ENCODE measurements at regions not wholly inside any gene's neighbourhood (a gene's known extent, or its start where the extent isn't known, plus 50 kb on each side); places are given as distances from the start of the nearest gene placed in this dataset.

- DNase-seq (ENCODE audit: low read depth in 4 of 6, low spot score in 6 of 6): no peak
- Histone ChIP-seq H3K4me1 (ENCODE audit: control insufficient read depth, insufficient read depth, low read length) (no peaks in the 10 kb centered on the region), H3K9me3 (ENCODE audit: control insufficient read depth, insufficient read depth, low read length) (no peaks in the 10 kb centered on the region), H3K27ac (ENCODE audit: low read depth, low read length) (no peak overlapping the region), H3K36me3 (ENCODE audit: control insufficient read depth, insufficient read depth, low read length) (no peaks in the 10 kb centered on the region), H3K4me3 (ENCODE audit: low read depth, low read length) (no peak overlapping the region), H3K27me3 (ENCODE audit: control insufficient read depth, insufficient read depth, low read length) (no peaks in the 10 kb centered on the region)
- WGBS (ENCODE audit: insufficient coverage): no CpG with 5 or more reads among the region's 4 CpGs
Observed at GRCh38 chr4:85381968-85382367, 93.0 kb upstream of the ARHGAP24 start.

GRCh38 chr4:85391071-85391470 lies 83.9 kb upstream of the ARHGAP24 start:
- Histone ChIP-seq H3K4me3 (ENCODE audit: low read depth, low read length) (no peak overlapping the region), H3K27me3 (ENCODE audit: control insufficient read depth, insufficient read depth, low read length) (no peaks in the 10 kb centered on the region), H3K36me3 (ENCODE audit: control insufficient read depth, insufficient read depth, low read length) (no peaks in the 10 kb centered on the region), H3K9me3 (ENCODE audit: control insufficient read depth, insufficient read depth, low read length) (no peaks in the 10 kb centered on the region), H3K27ac (ENCODE audit: low read depth, low read length) (no peak overlapping the region), H3K4me1 (ENCODE audit: control insufficient read depth, insufficient read depth, low read length) (no peaks in the 10 kb centered on the region)
- WGBS (ENCODE audit: insufficient coverage): no CpG with 5 or more reads among the region's 1 CpG
- peak in 2 of 6 donors; percentile 53 to 81 for DNase-seq (ENCODE audit: low read depth in 4 of 6, low spot score in 6 of 6)

GRCh38 chr4:85391589-85392410 lies 83.2 kb upstream of the ARHGAP24 start:
- no peaks in the 10 kb centered on the region for H3K4me1 ChIP-seq (ENCODE audit: control insufficient read depth, insufficient read depth, low read length)
- no peak overlapping the region for H3K27ac ChIP-seq (ENCODE audit: low read depth, low read length)
- WGBS (ENCODE audit: insufficient coverage): no CpG with 5 or more reads among the region's 4 CpGs
- no peaks in the 10 kb centered on the region for H3K9me3 ChIP-seq (ENCODE audit: control insufficient read depth, insufficient read depth, low read length)
- H3K4me3 ChIP-seq (ENCODE audit: low read depth, low read length): no peak overlapping the region
- no peaks in the 10 kb centered on the region for H3K27me3 ChIP-seq (ENCODE audit: control insufficient read depth, insufficient read depth, low read length)
- no peaks in the 10 kb centered on the region for H3K36me3 ChIP-seq (ENCODE audit: control insufficient read depth, insufficient read depth, low read length)
- no peak for DNase-seq (ENCODE audit: low read depth in 4 of 6, low spot score in 6 of 6)

- Histone ChIP-seq H3K36me3 (ENCODE audit: control insufficient read depth, insufficient read depth, low read length) (no peaks in the 10 kb centered on the region), H3K4me3 (ENCODE audit: low read depth, low read length) (no peak overlapping the region), H3K27ac (ENCODE audit: low read depth, low read length) (no peak overlapping the region), H3K4me1 (ENCODE audit: control insufficient read depth, insufficient read depth, low read length) (no peaks in the 10 kb centered on the region), H3K9me3 (ENCODE audit: control insufficient read depth, insufficient read depth, low read length) (no peaks in the 10 kb centered on the region), H3K27me3 (ENCODE audit: control insufficient read depth, insufficient read depth, low read length) (no peaks in the 10 kb centered on the region)
- 83% methylated on average over 1 of the region's 3 CpGs for WGBS (ENCODE audit: insufficient coverage)
- no peak for DNase-seq (ENCODE audit: low read depth in 4 of 6, low spot score in 6 of 6)
Observed at GRCh38 chr4:85393201-85393600, 81.7 kb upstream of the ARHGAP24 start.

- H3K27ac ChIP-seq (ENCODE audit: low read depth, low read length): no peak overlapping the region
- H3K36me3 ChIP-seq (ENCODE audit: control insufficient read depth, insufficient read depth, low read length): no peaks in the 10 kb centered on the region
- DNase-seq (ENCODE audit: low read depth in 4 of 6, low spot score in 6 of 6): no peak
- no peak overlapping the region for H3K4me3 ChIP-seq (ENCODE audit: low read depth, low read length)
- no CpG with 5 or more reads among the region's 1 CpG for WGBS (ENCODE audit: insufficient coverage)
- no peaks in the 10 kb centered on the region for H3K27me3 ChIP-seq (ENCODE audit: control insufficient read depth, insufficient read depth, low read length)
- no peaks in the 10 kb centered on the region for H3K4me1 ChIP-seq (ENCODE audit: control insufficient read depth, insufficient read depth, low read length)
- H3K9me3 ChIP-seq (ENCODE audit: control insufficient read depth, insufficient read depth, low read length): no peaks in the 10 kb centered on the region
Observed at GRCh38 chr4:85398276-85398675, 76.7 kb upstream of the ARHGAP24 start.

- H3K4me3 ChIP-seq (ENCODE audit: low read depth, low read length): no peak overlapping the region
- no peaks in the 10 kb centered on the region for H3K4me1 ChIP-seq (ENCODE audit: control insufficient read depth, insufficient read depth, low read length)
- DNase-seq (ENCODE audit: low read depth in 4 of 6, low spot score in 6 of 6): no peak
- H3K9me3 ChIP-seq (ENCODE audit: control insufficient read depth, insufficient read depth, low read length): no peaks in the 10 kb centered on the region
- no peaks in the 10 kb centered on the region for H3K36me3 ChIP-seq (ENCODE audit: control insufficient read depth, insufficient read depth, low read length)
- H3K27me3 ChIP-seq (ENCODE audit: control insufficient read depth, insufficient read depth, low read length): no peaks in the 10 kb centered on the region
- no CpG with 5 or more reads among the region's 2 CpGs for WGBS (ENCODE audit: insufficient coverage)
- no peak overlapping the region for H3K27ac ChIP-seq (ENCODE audit: low read depth, low read length)
Observed at GRCh38 chr4:85399270-85399669, 75.7 kb upstream of the ARHGAP24 start.

GRCh38 chr4:85402371-85402770 lies 72.6 kb upstream of the ARHGAP24 start:
- 57% methylated on average over 1 of the region's 3 CpGs for WGBS (ENCODE audit: insufficient coverage)
- H3K9me3 ChIP-seq (ENCODE audit: control insufficient read depth, insufficient read depth, low read length): no peaks in the 10 kb centered on the region
- H3K27me3 ChIP-seq (ENCODE audit: control insufficient read depth, insufficient read depth, low read length): no peaks in the 10 kb centered on the region
- peak overlapping the region; percentile 11 for H3K27ac ChIP-seq (ENCODE audit: low read depth, low read length)
- H3K36me3 ChIP-seq (ENCODE audit: control insufficient read depth, insufficient read depth, low read length): no peaks in the 10 kb centered on the region
- DNase-seq (ENCODE audit: low read depth in 4 of 6, low spot score in 6 of 6): peak in 4 of 6 donors; percentile 18 to 69 (median 22)
- no peak overlapping the region for H3K4me3 ChIP-seq (ENCODE audit: low read depth, low read length)
- H3K4me1 ChIP-seq (ENCODE audit: control insufficient read depth, insufficient read depth, low read length): no peaks in the 10 kb centered on the region

- Histone ChIP-seq H3K27me3 (ENCODE audit: control insufficient read depth, insufficient read depth, low read length) (no peaks in the 10 kb centered on the region), H3K4me1 (ENCODE audit: control insufficient read depth, insufficient read depth, low read length) (no peaks in the 10 kb centered on the region), H3K27ac (ENCODE audit: low read depth, low read length) (no peak overlapping the region), H3K9me3 (ENCODE audit: control insufficient read depth, insufficient read depth, low read length) (no peaks in the 10 kb centered on the region), H3K36me3 (ENCODE audit: control insufficient read depth, insufficient read depth, low read length) (no peaks in the 10 kb centered on the region), H3K4me3 (ENCODE audit: low read depth, low read length) (no peak overlapping the region)
- WGBS (ENCODE audit: insufficient coverage): no CpG with 5 or more reads among the region's 2 CpGs
- no peak for DNase-seq (ENCODE audit: low read depth in 4 of 6, low spot score in 6 of 6)
Observed at GRCh38 chr4:85406185-85406584, 68.8 kb upstream of the ARHGAP24 start.

- no CpG with 5 or more reads among the region's 3 CpGs for WGBS (ENCODE audit: insufficient coverage)
- no peaks in the 10 kb centered on the region for H3K36me3 ChIP-seq (ENCODE audit: control insufficient read depth, insufficient read depth, low read length)
- no peaks in the 10 kb centered on the region for H3K4me1 ChIP-seq (ENCODE audit: control insufficient read depth, insufficient read depth, low read length)
- H3K4me3 ChIP-seq (ENCODE audit: low read depth, low read length): no peak overlapping the region
- H3K27me3 ChIP-seq (ENCODE audit: control insufficient read depth, insufficient read depth, low read length): no peaks in the 10 kb centered on the region
- DNase-seq (ENCODE audit: low read depth in 4 of 6, low spot score in 6 of 6): no peak
- no peak overlapping the region for H3K27ac ChIP-seq (ENCODE audit: low read depth, low read length)
- H3K9me3 ChIP-seq (ENCODE audit: control insufficient read depth, insufficient read depth, low read length): no peaks in the 10 kb centered on the region
Observed at GRCh38 chr4:85407546-85407945, 67.4 kb upstream of the ARHGAP24 start.

- no peaks in the 10 kb centered on the region for H3K36me3 ChIP-seq (ENCODE audit: control insufficient read depth, insufficient read depth, low read length)
- no peak overlapping the region for H3K4me3 ChIP-seq (ENCODE audit: low read depth, low read length)
- no peaks in the 10 kb centered on the region for H3K4me1 ChIP-seq (ENCODE audit: control insufficient read depth, insufficient read depth, low read length)
- H3K9me3 ChIP-seq (ENCODE audit: control insufficient read depth, insufficient read depth, low read length): no peaks in the 10 kb centered on the region
- no peak for DNase-seq (ENCODE audit: low read depth in 4 of 6, low spot score in 6 of 6)
- no peak overlapping the region for H3K27ac ChIP-seq (ENCODE audit: low read depth, low read length)
- no peaks in the 10 kb centered on the region for H3K27me3 ChIP-seq (ENCODE audit: control insufficient read depth, insufficient read depth, low read length)
- 67% methylated on average over 1 of the region's 1 CpG for WGBS (ENCODE audit: insufficient coverage)
Observed at GRCh38 chr4:85408301-85408700, 66.6 kb upstream of the ARHGAP24 start.

All from spinal cord (tissue), 9 donors.